ENCODE measurements at regions not wholly inside any gene's neighbourhood (a gene's known extent, or its start where the extent isn't known, plus 50 kb on each side); places are given as distances from the start of the nearest gene placed in this dataset.

GRCh38 chr20:54321352-54322087, 113.6 kb downstream of the PFDN4 start (continued):
- no peak for TF ChIP-seq CTCF (IDR thresholded peaks at IDR 0.05; ENCODE audit: control extremely low read depth in 1 of 3, insufficient read depth in 1 of 3, low read depth in 1 of 3, low read length in 3 of 3)
- TF ChIP-seq KDM5A (IDR thresholded peaks at IDR 0.05; ENCODE audit: low read length): no peak

Data from H1 (cell line).